Calu3 (cell line): ENCODE measurements at regions not wholly inside any gene's neighbourhood (a gene's known extent, or its start where the extent isn't known, plus 50 kb on each side); places are given as distances from the start of the nearest gene placed in this dataset.
"Not testable (repeated sequence)": the region's sequence is repeated elsewhere in the genome, so short reads cannot be mapped to it uniquely, and the experiment has no call there.

ENCODE experiments used
- BruUV-seq: library from RNA; stranded (reverse); fragments of 400-500 nt; replicated peaks from 2 replicates; lab custom pipeline; 2021; lab: Mats Ljungman, UMichigan
- CTCF ChIA-PET: fragments of 300-600 bp; sonication (Branson Sonifier 250); formaldehyde crosslinking; loops from one replicate; lab custom pipeline; 2022; ENCODE audit warnings: antibody characterized with exemption; lab: Charles Lee
- DNase-seq: peaks from one replicate; pipeline ENCODE4 v3.0.0; 2022
- H3K27ac Mint-ChIP-seq: one replicate; pipeline ENCODE4 v1.8.0; 2022; ENCODE audit warnings: mixed read lengths; ENCODE audit not compliant: unreplicated experiment
- H3K27me3 Mint-ChIP-seq: one replicate; pipeline ENCODE4 v1.8.0; 2022; ENCODE audit warnings: mixed read lengths; ENCODE audit not compliant: unreplicated experiment
- H3K36me3 Mint-ChIP-seq: one replicate; pipeline ENCODE4 v1.8.0; 2022; ENCODE audit warnings: mild to moderate bottlenecking, moderate library complexity, mixed read lengths; ENCODE audit not compliant: insufficient read depth, unreplicated experiment
- H3K4me1 Mint-ChIP-seq: one replicate; pipeline ENCODE4 v1.8.0; 2022; ENCODE audit warnings: mild to moderate bottlenecking, low read depth, mixed read lengths; ENCODE audit not compliant: unreplicated experiment
- H3K4me3 Mint-ChIP-seq: one replicate; pipeline ENCODE4 v1.8.0; 2022; ENCODE audit warnings: mild to moderate bottlenecking, low read depth, moderate library complexity, mixed read lengths; ENCODE audit not compliant: unreplicated experiment
- H3K9me3 Mint-ChIP-seq: one replicate; pipeline ENCODE4 v1.8.0; 2022; ENCODE audit warnings: low read depth, mixed read lengths; ENCODE audit not compliant: unreplicated experiment
- intact Hi-C: fragments of 100-400 bp; cut with micrococcal nuclease; formaldehyde crosslinking; loops from one replicate; pipeline ENCODE4 v1.10.0; 2022; ENCODE audit not compliant: unreplicated experiment
- TF ChIP-seq, protein P1 (sequence below): fragments of 200-600 bp; IDR thresholded peaks from one replicate; pipeline ENCODE4 v1.8.0; 2022; ENCODE audit warnings: antibody characterized with exemption; ENCODE audit not compliant: unreplicated experiment

GRCh38 chr5:56759521-56760216, 55.7 kb upstream of the MAP3K1 start:
- no peaks in the 10 kb centered on the region for H3K27me3 Mint-ChIP-seq
- intact Hi-C loops: no loop called here
- H3K4me1 Mint-ChIP-seq: peaks cover 32% of the 10 kb centered on the region
- H3K4me3 Mint-ChIP-seq: no peak overlapping the region
- H3K9me3 Mint-ChIP-seq: no peaks in the 10 kb centered on the region
- H3K36me3 Mint-ChIP-seq: no peaks in the 10 kb centered on the region
- CTCF ChIA-PET: interaction anchor here (1.6 kb wide), 1 partner anchor 15 kb away, joined by 3 read pairs; no protein-coding TSS in a partner anchor
- TF ChIP-seq, protein P1, sequence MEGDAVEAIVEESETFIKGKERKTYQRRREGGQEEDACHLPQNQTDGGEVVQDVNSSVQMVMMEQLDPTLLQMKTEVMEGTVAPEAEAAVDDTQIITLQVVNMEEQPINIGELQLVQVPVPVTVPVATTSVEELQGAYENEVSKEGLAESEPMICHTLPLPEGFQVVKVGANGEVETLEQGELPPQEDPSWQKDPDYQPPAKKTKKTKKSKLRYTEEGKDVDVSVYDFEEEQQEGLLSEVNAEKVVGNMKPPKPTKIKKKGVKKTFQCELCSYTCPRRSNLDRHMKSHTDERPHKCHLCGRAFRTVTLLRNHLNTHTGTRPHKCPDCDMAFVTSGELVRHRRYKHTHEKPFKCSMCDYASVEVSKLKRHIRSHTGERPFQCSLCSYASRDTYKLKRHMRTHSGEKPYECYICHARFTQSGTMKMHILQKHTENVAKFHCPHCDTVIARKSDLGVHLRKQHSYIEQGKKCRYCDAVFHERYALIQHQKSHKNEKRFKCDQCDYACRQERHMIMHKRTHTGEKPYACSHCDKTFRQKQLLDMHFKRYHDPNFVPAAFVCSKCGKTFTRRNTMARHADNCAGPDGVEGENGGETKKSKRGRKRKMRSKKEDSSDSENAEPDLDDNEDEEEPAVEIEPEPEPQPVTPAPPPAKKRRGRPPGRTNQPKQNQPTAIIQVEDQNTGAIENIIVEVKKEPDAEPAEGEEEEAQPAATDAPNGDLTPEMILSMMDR: no peak
- no peak overlapping the region for H3K27ac Mint-ChIP-seq
- no TSS peak for BruUV-seq
- peak; percentile 14 for DNase-seq

GRCh38 chr5:56757077-56757476, 58.3 kb upstream of the MAP3K1 start:
- Mint-ChIP-seq H3K27ac (no peak overlapping the region), H3K27me3 (no peaks in the 10 kb centered on the region), H3K4me3 (no peak overlapping the region), H3K9me3 (peaks cover 2% of the 10 kb centered on the region), H3K4me1 (peaks cover 18% of the 10 kb centered on the region), H3K36me3 (no peaks in the 10 kb centered on the region)
- DNase-seq: peak; percentile 55
- BruUV-seq: no TSS peak
- intact Hi-C loops: no loop called here
- TF ChIP-seq, protein P1: no peak
- CTCF ChIA-PET: interaction anchor here (1.1 kb wide), 1 partner anchor 12 kb away, joined by 3 read pairs; no protein-coding TSS in a partner anchor

- DNase-seq: no peak
- Mint-ChIP-seq H3K36me3 (no peaks in the 10 kb centered on the region), H3K27me3 (no peaks in the 10 kb centered on the region), H3K9me3 (peaks cover 2% of the 10 kb centered on the region), H3K4me1 (peaks cover 18% of the 10 kb centered on the region), H3K27ac (no peak overlapping the region), H3K4me3 (no peak overlapping the region)
- no TSS peak for BruUV-seq
- intact Hi-C loops: no loop called here
- TF ChIP-seq, protein P1: no peak
- CTCF ChIA-PET: no interaction called here
These were observed 60.3 kb upstream of the MAP3K1 start for GRCh38 chr5:56755036-56755555.

- H3K27ac Mint-ChIP-seq, intact Hi-C loops, DNase-seq, H3K9me3 Mint-ChIP-seq, H3K27me3 Mint-ChIP-seq, CTCF ChIA-PET, H3K36me3 Mint-ChIP-seq, H3K4me3 Mint-ChIP-seq, BruUV-seq: not testable (repeated sequence)
- H3K4me1 Mint-ChIP-seq: peaks cover 11% of the 10 kb centered on the region
These were observed 61.8 kb upstream of the MAP3K1 start for GRCh38 chr5:56753588-56753987.
